ENCODE measurements at regions not wholly inside any gene's neighbourhood (a gene's known extent, or its start where the extent isn't known, plus 50 kb on each side); places are given as distances from the start of the nearest gene placed in this dataset.
A peak's percentile ranks its signal among the peaks of the same experiment; 100 is the strongest.

DNA sequence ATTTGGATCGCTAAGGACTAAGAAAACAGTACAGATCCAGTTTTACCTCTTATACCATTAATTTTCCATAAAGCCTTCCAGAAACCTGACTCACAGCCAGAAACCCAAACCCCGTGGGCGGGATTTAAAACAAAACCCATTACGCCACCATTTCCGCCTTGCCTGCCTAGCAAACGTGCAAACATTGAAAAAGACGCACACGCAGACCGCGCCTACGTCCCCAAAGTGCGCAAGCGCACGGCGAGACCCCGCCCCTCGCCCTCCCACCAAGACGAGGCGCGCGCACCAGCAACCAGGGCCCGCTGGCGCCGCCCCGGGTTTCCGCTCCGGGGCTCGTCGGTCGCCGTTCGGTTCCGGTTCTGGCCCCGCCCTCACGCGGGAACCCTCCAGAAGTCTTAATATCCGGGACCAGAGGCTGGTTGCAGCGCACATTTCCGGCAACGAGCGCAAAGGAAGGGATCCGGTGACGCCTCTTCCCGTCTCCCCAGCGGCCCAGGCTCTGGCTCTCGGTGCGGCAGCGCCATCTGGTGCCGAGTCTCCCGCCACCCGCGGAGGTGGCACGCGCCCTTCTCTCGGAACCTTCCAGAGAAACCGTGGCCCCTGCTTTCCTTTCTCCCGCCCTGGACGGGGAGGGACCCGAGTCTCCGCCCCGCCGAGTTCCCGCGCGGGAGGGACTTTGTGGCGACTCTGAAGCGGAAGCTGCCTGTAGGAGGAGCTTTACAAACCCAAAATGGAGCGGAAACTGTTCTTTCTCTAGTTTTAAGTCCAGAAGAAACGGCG is 256.9 kb upstream of the STARD13 start:
- no peaks in the 10 kb centered on the region for H3K36me3 ChIP-seq (ENCODE audit: insufficient read depth, low read length)
- TF ChIP-seq, protein P1, sequence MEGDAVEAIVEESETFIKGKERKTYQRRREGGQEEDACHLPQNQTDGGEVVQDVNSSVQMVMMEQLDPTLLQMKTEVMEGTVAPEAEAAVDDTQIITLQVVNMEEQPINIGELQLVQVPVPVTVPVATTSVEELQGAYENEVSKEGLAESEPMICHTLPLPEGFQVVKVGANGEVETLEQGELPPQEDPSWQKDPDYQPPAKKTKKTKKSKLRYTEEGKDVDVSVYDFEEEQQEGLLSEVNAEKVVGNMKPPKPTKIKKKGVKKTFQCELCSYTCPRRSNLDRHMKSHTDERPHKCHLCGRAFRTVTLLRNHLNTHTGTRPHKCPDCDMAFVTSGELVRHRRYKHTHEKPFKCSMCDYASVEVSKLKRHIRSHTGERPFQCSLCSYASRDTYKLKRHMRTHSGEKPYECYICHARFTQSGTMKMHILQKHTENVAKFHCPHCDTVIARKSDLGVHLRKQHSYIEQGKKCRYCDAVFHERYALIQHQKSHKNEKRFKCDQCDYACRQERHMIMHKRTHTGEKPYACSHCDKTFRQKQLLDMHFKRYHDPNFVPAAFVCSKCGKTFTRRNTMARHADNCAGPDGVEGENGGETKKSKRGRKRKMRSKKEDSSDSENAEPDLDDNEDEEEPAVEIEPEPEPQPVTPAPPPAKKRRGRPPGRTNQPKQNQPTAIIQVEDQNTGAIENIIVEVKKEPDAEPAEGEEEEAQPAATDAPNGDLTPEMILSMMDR (IDR thresholded peaks at IDR 0.05; ENCODE audit: insufficient read depth, low read depth, low read length) = peak; percentile 68
- TF ChIP-seq EZH2 (IDR thresholded peaks at IDR 0.05; ENCODE audit: insufficient read depth, low read length) = no peak
- FAIRE-seq = peak; percentile 98

DNA sequence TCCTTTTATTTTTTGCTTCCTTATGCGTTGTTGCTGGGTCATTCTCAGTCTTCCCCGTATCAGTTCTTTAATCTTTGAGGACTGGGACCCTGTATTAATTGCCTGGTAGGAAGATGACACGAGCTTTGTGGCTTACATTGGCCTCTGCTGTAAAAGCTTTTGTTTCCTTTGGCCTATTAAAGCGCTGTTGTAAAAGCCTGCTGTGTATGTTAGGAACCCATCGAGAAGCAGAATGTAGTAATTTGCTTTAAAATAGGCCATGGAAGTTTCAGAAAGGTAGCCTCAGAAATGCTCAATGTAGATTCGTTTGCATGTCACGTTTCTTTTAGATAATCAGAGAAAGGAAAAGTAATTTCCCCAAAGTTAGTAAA is 257.5 kb upstream of the STARD13 start:
- H3K4me1 Mint-ChIP-seq (ENCODE audit: low read depth, unreplicated experiment) = peaks cover 15% of the 10 kb centered on the region
- TF ChIP-seq, protein P1 (IDR thresholded peaks at IDR 0.05; ENCODE audit: insufficient read depth, low read depth, low read length) = no peak
- no peak for TF ChIP-seq EZH2 (IDR thresholded peaks at IDR 0.05; ENCODE audit: insufficient read depth, low read length)
- Histone ChIP-seq H4K20me1 (ENCODE audit: insufficient read depth, low read length) (no peaks in the 10 kb centered on the region), H3K9ac (ENCODE audit: low read length) (peak overlapping the region; percentile 95), H3K4me2 (ENCODE audit: low read length) (peak overlapping the region; percentile 93), H3K9me3 (ENCODE audit: insufficient read depth, low read depth, low read length) (no peaks in the 10 kb centered on the region), H3K27me3 (ENCODE audit: insufficient read depth, low read length) (no peaks in the 10 kb centered on the region), H3K27ac (ENCODE audit: low read depth, low read length) (peak overlapping the region; percentile 99), H2AFZ (ENCODE audit: low read depth, low read length) (peak overlapping the region; percentile 79), H3K36me3 (ENCODE audit: insufficient read depth, low read length) (no peaks in the 10 kb centered on the region), H3K79me2 (ENCODE audit: insufficient read depth, low read length) (no peaks in the 10 kb centered on the region), H3K4me1 (ENCODE audit: insufficient read depth, low read length) (peaks cover 19% of the 10 kb centered on the region), H3K4me3 (ENCODE audit: insufficient read depth, low read depth, low read length) (peak overlapping the region; percentile 66)
- H3K36me3 Mint-ChIP-seq (ENCODE audit: low read depth, unreplicated experiment) = no peaks in the 10 kb centered on the region
- no peak for FAIRE-seq
- peak overlapping the region; percentile 90 for H3K4me3 Mint-ChIP-seq (ENCODE audit: unreplicated experiment)
- H3K9me3 Mint-ChIP-seq (ENCODE audit: unreplicated experiment) = no peaks in the 10 kb centered on the region
- no peaks in the 10 kb centered on the region for H3K27me3 Mint-ChIP-seq (ENCODE audit: low read depth, unreplicated experiment)
- no peak for DNase-seq (ENCODE audit: low read depth)
- H3K27ac Mint-ChIP-seq (ENCODE audit: unreplicated experiment) = peak overlapping the region; percentile 99

More for the DNA sequence above, 256.9 kb upstream of the STARD13 start:
- H2AFZ ChIP-seq (ENCODE audit: low read depth, low read length) = peak overlapping the region; percentile 79
- peak overlapping the region; percentile 95 for H3K9ac ChIP-seq (ENCODE audit: low read length)
- H3K4me2 ChIP-seq (ENCODE audit: low read length) = peak overlapping the region; percentile 93
- H3K4me3 ChIP-seq (ENCODE audit: insufficient read depth, low read depth, low read length) = peak overlapping the region; percentile 66
- Mint-ChIP-seq H3K27ac (ENCODE audit: unreplicated experiment) (peak overlapping the region; percentile 100), H3K36me3 (ENCODE audit: low read depth, unreplicated experiment) (no peaks in the 10 kb centered on the region), H3K9me3 (ENCODE audit: unreplicated experiment) (no peaks in the 10 kb centered on the region), H3K4me1 (ENCODE audit: low read depth, unreplicated experiment) (peaks cover 15% of the 10 kb centered on the region), H3K4me3 (ENCODE audit: unreplicated experiment) (peak overlapping the region; percentile 90), H3K27me3 (ENCODE audit: low read depth, unreplicated experiment) (no peaks in the 10 kb centered on the region)
- peak overlapping the region; percentile 99 for H3K27ac ChIP-seq (ENCODE audit: low read depth, low read length)
- no peaks in the 10 kb centered on the region for H4K20me1 ChIP-seq (ENCODE audit: insufficient read depth, low read length)
- H3K9me3 ChIP-seq (ENCODE audit: insufficient read depth, low read depth, low read length) = no peaks in the 10 kb centered on the region
- DNase-seq (ENCODE audit: low read depth) = peak; percentile 99
- H3K79me2 ChIP-seq (ENCODE audit: insufficient read depth, low read length) = no peaks in the 10 kb centered on the region
- peaks cover 19% of the 10 kb centered on the region for H3K4me1 ChIP-seq (ENCODE audit: insufficient read depth, low read length)
- no peaks in the 10 kb centered on the region for H3K27me3 ChIP-seq (ENCODE audit: insufficient read depth, low read length)
